Astrocyte (in vitro differentiated cells and primary cell): ENCODE measurements at regions not wholly inside any gene's neighbourhood (a gene's known extent, or its start where the extent isn't known, plus 50 kb on each side); places are given as distances from the start of the nearest gene placed in this dataset.

Experiments
- DNase-seq: peaks from one replicate; pipeline ENCODE4 v3.0.0-alpha.2; 2010; ENCODE audit warnings: low read depth
- FAIRE-seq: peaks from 2 replicates; lab custom pipeline; 2011; peaks lifted over from hg19 to GRCh38; lab: Jason Lieb, UNC
- H2AFZ ChIP-seq: 2 replicates; pipeline ENCODE4 v1.6.0; 2012; ENCODE audit warnings: low read depth, low read length, inconsistent platforms
- H3K27ac ChIP-seq: 2 replicates; pipeline ENCODE4 v1.5.1; 2011; ENCODE audit warnings: low read depth, low read length, inconsistent platforms
- H3K27me3 ChIP-seq: 2 replicates; pipeline ENCODE4 v1.6.0; 2011; ENCODE audit warnings: low read length, inconsistent platforms; ENCODE audit not compliant: insufficient read depth
- H3K36me3 ChIP-seq: 2 replicates; pipeline ENCODE4 v1.5.1; 2011; ENCODE audit warnings: low read length, inconsistent platforms; ENCODE audit not compliant: insufficient read depth
- H3K4me1 ChIP-seq: 2 replicates; pipeline ENCODE4 v1.5.1; 2011; ENCODE audit warnings: low read length, inconsistent platforms; ENCODE audit not compliant: insufficient read depth
- H3K4me2 ChIP-seq: 2 replicates; pipeline ENCODE4 v1.6.0; 2012; ENCODE audit warnings: low read length, inconsistent platforms
- H3K4me3 ChIP-seq: 2 replicates; pipeline ENCODE4 v1.5.1; 2011; ENCODE audit warnings: low read depth, mild to moderate bottlenecking, low read length, inconsistent platforms; ENCODE audit not compliant: insufficient read depth
- H3K79me2 ChIP-seq: 2 replicates; pipeline ENCODE4 v1.6.0; 2012; ENCODE audit warnings: mild to moderate bottlenecking, low read length, inconsistent platforms; ENCODE audit not compliant: insufficient read depth
- H3K9ac ChIP-seq: 2 replicates; pipeline ENCODE4 v1.6.0; 2012; ENCODE audit warnings: mild to moderate bottlenecking, low read length, inconsistent platforms
- H3K9me3 ChIP-seq: 2 replicates; pipeline ENCODE4 v1.5.1; 2012; ENCODE audit warnings: low read depth, mild to moderate bottlenecking, low read length, inconsistent platforms; ENCODE audit not compliant: insufficient read depth
- H4K20me1 ChIP-seq: 2 replicates; pipeline ENCODE4 v1.6.0; 2012; ENCODE audit warnings: low read length, inconsistent platforms; ENCODE audit not compliant: insufficient read depth
- H3K27ac Mint-ChIP-seq: one replicate; pipeline ENCODE4 v1.8.0; 2021; ENCODE audit warnings: mild to moderate bottlenecking, mixed read lengths; ENCODE audit not compliant: unreplicated experiment
- H3K27me3 Mint-ChIP-seq: one replicate; pipeline ENCODE4 v1.8.0; 2021; ENCODE audit warnings: low read depth, mixed read lengths; ENCODE audit not compliant: unreplicated experiment
- H3K36me3 Mint-ChIP-seq: one replicate; pipeline ENCODE4 v1.8.0; 2021; ENCODE audit warnings: low read depth, mixed read lengths; ENCODE audit not compliant: unreplicated experiment
- H3K4me1 Mint-ChIP-seq: one replicate; pipeline ENCODE4 v1.8.0; 2021; ENCODE audit warnings: low read depth, mixed read lengths; ENCODE audit not compliant: unreplicated experiment
- H3K4me3 Mint-ChIP-seq: one replicate; pipeline ENCODE4 v1.8.0; 2021; ENCODE audit warnings: mild to moderate bottlenecking, moderate library complexity, mixed read lengths; ENCODE audit not compliant: unreplicated experiment
- H3K9me3 Mint-ChIP-seq: one replicate; pipeline ENCODE4 v1.8.0; 2021; ENCODE audit warnings: mild to moderate bottlenecking, mixed read lengths; ENCODE audit not compliant: unreplicated experiment
- EZH2 ChIP-seq: IDR thresholded peaks from 2 replicates; pipeline ENCODE4 v1.6.1; 2012; ENCODE audit warnings: mild to moderate bottlenecking, low read length, inconsistent platforms; ENCODE audit not compliant: insufficient read depth
- TF ChIP-seq, protein P1 (sequence below): IDR thresholded peaks from 2 replicates; pipeline ENCODE4 v1.5.1; 2011; ENCODE audit warnings: low read depth, mild to moderate bottlenecking, inconsistent platforms, low read length, moderate library complexity; ENCODE audit not compliant: insufficient read depth

DNA sequence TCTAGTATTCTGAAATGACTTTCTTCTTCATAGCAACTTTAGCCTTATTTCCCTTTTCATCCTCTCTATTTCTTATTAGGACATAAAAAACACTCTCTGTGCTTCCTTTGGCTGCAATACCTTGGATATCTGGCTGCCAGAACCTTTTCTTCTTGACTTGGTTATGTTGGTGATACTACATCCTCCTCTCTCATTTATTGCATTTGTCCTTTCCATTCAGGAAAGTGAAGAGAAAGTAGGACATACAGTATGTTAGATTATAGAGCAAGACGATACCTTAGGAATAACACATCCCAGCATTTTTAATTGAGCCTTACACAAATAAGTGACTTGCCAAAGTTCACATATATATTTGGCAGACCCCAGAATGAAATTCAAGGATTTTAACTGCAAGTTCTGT lies 210.1 kb upstream of the PPP1R3A start:
- no peak for TF ChIP-seq EZH2
- TF ChIP-seq, protein P1, sequence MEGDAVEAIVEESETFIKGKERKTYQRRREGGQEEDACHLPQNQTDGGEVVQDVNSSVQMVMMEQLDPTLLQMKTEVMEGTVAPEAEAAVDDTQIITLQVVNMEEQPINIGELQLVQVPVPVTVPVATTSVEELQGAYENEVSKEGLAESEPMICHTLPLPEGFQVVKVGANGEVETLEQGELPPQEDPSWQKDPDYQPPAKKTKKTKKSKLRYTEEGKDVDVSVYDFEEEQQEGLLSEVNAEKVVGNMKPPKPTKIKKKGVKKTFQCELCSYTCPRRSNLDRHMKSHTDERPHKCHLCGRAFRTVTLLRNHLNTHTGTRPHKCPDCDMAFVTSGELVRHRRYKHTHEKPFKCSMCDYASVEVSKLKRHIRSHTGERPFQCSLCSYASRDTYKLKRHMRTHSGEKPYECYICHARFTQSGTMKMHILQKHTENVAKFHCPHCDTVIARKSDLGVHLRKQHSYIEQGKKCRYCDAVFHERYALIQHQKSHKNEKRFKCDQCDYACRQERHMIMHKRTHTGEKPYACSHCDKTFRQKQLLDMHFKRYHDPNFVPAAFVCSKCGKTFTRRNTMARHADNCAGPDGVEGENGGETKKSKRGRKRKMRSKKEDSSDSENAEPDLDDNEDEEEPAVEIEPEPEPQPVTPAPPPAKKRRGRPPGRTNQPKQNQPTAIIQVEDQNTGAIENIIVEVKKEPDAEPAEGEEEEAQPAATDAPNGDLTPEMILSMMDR = no peak
- H3K9me3 Mint-ChIP-seq = no peaks in the 10 kb centered on the region
- H3K4me1 Mint-ChIP-seq = no peaks in the 10 kb centered on the region
- Histone ChIP-seq H3K4me3 (no peak overlapping the region), H4K20me1 (no peaks in the 10 kb centered on the region), H3K9ac (no peak overlapping the region), H3K27ac (no peak overlapping the region), H3K9me3 (no peaks in the 10 kb centered on the region), H3K36me3 (no peaks in the 10 kb centered on the region), H3K4me1 (no peaks in the 10 kb centered on the region), H3K4me2 (no peak overlapping the region), H2AFZ (no peak overlapping the region), H3K79me2 (no peaks in the 10 kb centered on the region), H3K27me3 (no peaks in the 10 kb centered on the region)
- DNase-seq (no peak), FAIRE-seq (no peak)
- no peaks in the 10 kb centered on the region for H3K36me3 Mint-ChIP-seq
- no peak overlapping the region for H3K4me3 Mint-ChIP-seq
- no peak overlapping the region for H3K27ac Mint-ChIP-seq
- H3K27me3 Mint-ChIP-seq = no peaks in the 10 kb centered on the region

DNA sequence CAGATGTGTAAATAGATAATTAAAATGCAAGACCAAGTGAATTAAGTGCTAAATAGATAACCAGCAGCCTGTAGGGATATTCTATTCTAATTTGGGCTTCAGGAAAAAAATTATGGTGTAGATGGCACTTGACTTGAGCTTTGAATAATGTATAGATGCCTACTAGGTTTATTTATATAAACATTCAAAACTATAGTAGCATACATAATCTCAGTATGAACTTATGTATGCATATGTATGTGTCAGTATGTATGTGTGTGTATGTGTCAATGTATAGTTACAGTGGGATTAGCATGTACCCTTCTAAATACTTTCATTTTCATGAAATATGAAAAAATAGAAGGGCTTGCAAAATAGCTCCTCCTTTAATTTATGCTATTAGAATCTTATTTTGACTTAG lies 207.3 kb upstream of the PPP1R3A start:
- Mint-ChIP-seq H3K27me3 (no peaks in the 10 kb centered on the region), H3K9me3 (no peaks in the 10 kb centered on the region), H3K36me3 (no peaks in the 10 kb centered on the region), H3K27ac (no peak overlapping the region), H3K4me3 (no peak overlapping the region), H3K4me1 (no peaks in the 10 kb centered on the region)
- H3K79me2 ChIP-seq = no peaks in the 10 kb centered on the region
- TF ChIP-seq EZH2 = no peak
- TF ChIP-seq, protein P1 = no peak
- no peaks in the 10 kb centered on the region for H3K4me1 ChIP-seq
- H3K27me3 ChIP-seq = no peaks in the 10 kb centered on the region
- DNase-seq = no peak
- no peaks in the 10 kb centered on the region for H3K36me3 ChIP-seq
- H3K4me2 ChIP-seq = no peak overlapping the region
- no peaks in the 10 kb centered on the region for H3K9me3 ChIP-seq
- no peak overlapping the region for H3K4me3 ChIP-seq
- FAIRE-seq = no peak
- H2AFZ ChIP-seq = no peak overlapping the region
- H3K9ac ChIP-seq = no peak overlapping the region
- H4K20me1 ChIP-seq = no peaks in the 10 kb centered on the region
- no peak overlapping the region for H3K27ac ChIP-seq

DNA sequence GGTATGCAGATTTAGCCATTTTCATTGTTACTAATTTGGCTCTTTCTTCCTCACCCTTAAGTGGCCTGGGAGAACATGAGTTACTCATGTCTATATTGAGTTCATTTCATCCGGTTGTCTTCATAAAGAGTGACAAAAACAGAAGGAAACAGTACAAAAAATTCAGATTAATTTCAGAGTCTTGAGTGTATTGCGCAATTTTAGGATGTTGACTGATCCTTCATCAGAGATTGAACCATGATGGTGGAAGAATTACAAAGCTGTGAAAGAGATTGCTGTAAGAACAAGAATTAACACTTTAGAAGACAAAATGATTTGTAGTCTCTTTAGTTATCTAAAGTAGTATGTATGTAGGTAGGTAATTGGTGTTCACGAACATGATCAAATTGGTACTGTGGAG lies 194.0 kb upstream of the PPP1R3A start:
- H3K9me3 Mint-ChIP-seq = no peaks in the 10 kb centered on the region
- H3K4me1 Mint-ChIP-seq = peaks cover 4% of the 10 kb centered on the region
- no peak overlapping the region for H3K27ac Mint-ChIP-seq
- no peak for TF ChIP-seq EZH2
- TF ChIP-seq, protein P1 = no peak
- H3K36me3 Mint-ChIP-seq = no peaks in the 10 kb centered on the region
- H3K79me2 ChIP-seq = no peaks in the 10 kb centered on the region
- no peaks in the 10 kb centered on the region for H3K27me3 ChIP-seq
- no peak overlapping the region for H3K27ac ChIP-seq
- H3K36me3 ChIP-seq = no peaks in the 10 kb centered on the region
- no peak overlapping the region for H3K9ac ChIP-seq
- no peaks in the 10 kb centered on the region for H3K4me1 ChIP-seq
- no peak overlapping the region for H2AFZ ChIP-seq
- no peak for DNase-seq
- H4K20me1 ChIP-seq = no peaks in the 10 kb centered on the region
- no peaks in the 10 kb centered on the region for H3K9me3 ChIP-seq
- FAIRE-seq = no peak
- H3K4me3 ChIP-seq = no peak overlapping the region
- H3K27me3 Mint-ChIP-seq = no peaks in the 10 kb centered on the region
- H3K4me2 ChIP-seq = no peak overlapping the region
- no peak overlapping the region for H3K4me3 Mint-ChIP-seq
